ENCODE measurements at regions not wholly inside any gene's neighbourhood (a gene's known extent, or its start where the extent isn't known, plus 50 kb on each side); places are given as distances from the start of the nearest gene placed in this dataset.

DNA sequence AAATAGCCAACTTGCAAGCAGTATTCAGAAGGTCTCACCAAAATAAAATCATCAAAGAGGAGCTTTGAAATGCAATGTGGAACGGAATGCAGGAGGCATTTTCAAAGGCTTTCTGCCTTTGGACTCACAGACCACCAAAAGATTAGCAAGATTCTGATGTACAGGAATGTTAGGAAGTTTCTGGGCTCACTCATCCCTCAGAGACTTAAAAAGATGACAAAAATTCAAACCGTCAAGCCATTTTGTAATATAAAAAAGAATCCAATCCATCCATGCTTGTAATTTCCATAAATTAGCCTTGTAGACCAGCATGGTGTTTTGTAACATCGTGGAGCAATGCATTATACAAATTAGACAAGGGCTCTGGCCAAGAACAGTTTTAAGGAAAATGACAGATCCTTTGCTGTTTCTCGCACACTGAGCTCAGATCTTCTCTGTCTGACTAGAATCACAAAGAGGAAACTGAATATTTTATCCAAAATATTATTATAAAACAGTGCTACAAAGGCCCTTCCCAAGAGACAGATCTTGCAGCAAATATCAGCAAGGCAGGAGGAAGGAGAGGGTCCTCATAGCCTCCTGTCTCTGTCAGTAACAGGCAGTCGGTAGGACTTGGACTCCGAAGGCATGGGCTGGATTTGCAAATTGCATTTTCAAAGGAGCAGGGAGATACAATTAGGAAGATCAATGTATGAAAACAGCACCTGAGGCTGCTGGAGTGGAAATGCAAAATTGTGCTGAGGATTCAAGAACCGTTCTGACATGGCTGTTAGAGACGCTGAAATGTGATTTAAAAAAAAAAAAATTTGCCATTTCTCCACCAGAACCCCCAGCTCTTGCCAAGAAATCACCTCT lies 57.4 kb upstream of the NRP1 start:
- Mint-ChIP-seq H3K27me3 (ENCODE audit: low read depth) (peaks cover 15% of the 10 kb centered on the region), H3K4me1 (ENCODE audit: low read depth) (no peaks in the 10 kb centered on the region), H3K27ac (no peak overlapping the region), H3K4me3 (no peak overlapping the region), H3K9me3 (no peaks in the 10 kb centered on the region), H3K36me3 (ENCODE audit: low read depth) (no peaks in the 10 kb centered on the region)

GRCh38 chr10:33390046-33390445 lies 55.6 kb upstream of the NRP1 start:
- Mint-ChIP-seq H3K4me1 (ENCODE audit: low read depth) (no peaks in the 10 kb centered on the region), H3K27ac (no peak overlapping the region), H3K27me3 (ENCODE audit: low read depth) (peaks cover 18% of the 10 kb centered on the region), H3K9me3 (no peaks in the 10 kb centered on the region), H3K4me3 (no peak overlapping the region), H3K36me3 (ENCODE audit: low read depth) (no peaks in the 10 kb centered on the region)

DNA sequence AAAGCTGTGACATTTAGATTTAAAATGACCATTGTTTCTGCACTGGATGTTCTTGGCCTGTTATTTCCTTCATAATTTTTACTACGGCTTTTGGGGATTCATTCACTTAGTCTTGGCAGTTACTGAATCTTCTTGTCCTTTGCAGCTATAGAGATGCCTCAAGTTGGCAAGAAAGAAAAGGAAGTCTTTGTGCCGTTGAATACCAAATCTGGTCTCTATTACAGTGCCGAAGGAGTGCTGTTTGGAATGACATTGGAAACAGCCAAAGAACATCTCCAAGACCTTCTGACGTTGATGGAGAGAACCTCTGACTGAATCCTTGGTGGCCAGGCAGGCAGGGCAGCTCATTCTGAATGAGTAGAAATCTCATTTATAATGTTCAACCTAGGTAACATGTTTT lies 54.3 kb upstream of the NRP1 start:
- H3K4me3 Mint-ChIP-seq: no peak overlapping the region
- no peaks in the 10 kb centered on the region for H3K4me1 Mint-ChIP-seq (ENCODE audit: low read depth)
- peaks cover 18% of the 10 kb centered on the region for H3K27me3 Mint-ChIP-seq (ENCODE audit: low read depth)
- no peak overlapping the region for H3K27ac Mint-ChIP-seq
- no peaks in the 10 kb centered on the region for H3K9me3 Mint-ChIP-seq
- H3K36me3 Mint-ChIP-seq (ENCODE audit: low read depth): no peaks in the 10 kb centered on the region

- H3K27ac Mint-ChIP-seq: no peak overlapping the region
- H3K9me3 Mint-ChIP-seq: no peaks in the 10 kb centered on the region
- no peaks in the 10 kb centered on the region for H3K36me3 Mint-ChIP-seq (ENCODE audit: low read depth)
- H3K27me3 Mint-ChIP-seq (ENCODE audit: low read depth): peaks cover 18% of the 10 kb centered on the region
- no peak overlapping the region for H3K4me3 Mint-ChIP-seq
- H3K4me1 Mint-ChIP-seq (ENCODE audit: low read depth): no peaks in the 10 kb centered on the region
Measured at GRCh38 chr10:33388382-33388781, 53.9 kb upstream of the NRP1 start.

DNA sequence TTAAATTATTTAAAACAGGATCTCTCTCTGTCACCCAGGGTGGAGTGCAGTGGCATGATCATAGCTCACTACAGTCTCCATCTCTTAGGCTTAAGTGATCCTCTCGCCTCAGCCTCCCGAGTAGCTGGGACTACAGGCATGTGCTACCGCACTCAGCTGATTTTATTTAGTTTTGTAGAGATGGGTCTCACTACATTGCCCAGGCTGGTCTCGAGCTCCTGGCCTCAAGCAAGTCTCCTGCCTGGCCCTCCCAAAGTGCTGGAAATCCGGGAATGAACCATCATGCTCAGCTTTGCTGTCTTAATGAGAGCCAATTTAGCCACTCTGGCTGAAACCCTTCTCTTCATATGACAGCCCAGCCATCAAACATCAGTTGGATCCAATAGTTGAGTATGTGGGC lies 53.3 kb upstream of the NRP1 start:
- H3K9me3 Mint-ChIP-seq: no peaks in the 10 kb centered on the region
- no peaks in the 10 kb centered on the region for H3K4me1 Mint-ChIP-seq (ENCODE audit: low read depth)
- H3K27me3 Mint-ChIP-seq (ENCODE audit: low read depth): peaks cover 18% of the 10 kb centered on the region
- H3K36me3 Mint-ChIP-seq (ENCODE audit: low read depth): no peaks in the 10 kb centered on the region
- H3K4me3 Mint-ChIP-seq: no peak overlapping the region
- no peak overlapping the region for H3K27ac Mint-ChIP-seq

GRCh38 chr10:33386926-33387325 lies 52.5 kb upstream of the NRP1 start:
- H3K9me3 Mint-ChIP-seq: no peaks in the 10 kb centered on the region

GRCh38 chr10:33385686-33386085 lies 51.2 kb upstream of the NRP1 start:
- no peak overlapping the region for H3K27ac Mint-ChIP-seq
- no peaks in the 10 kb centered on the region for H3K4me1 Mint-ChIP-seq (ENCODE audit: low read depth)
- H3K9me3 Mint-ChIP-seq: no peaks in the 10 kb centered on the region
- H3K27me3 Mint-ChIP-seq (ENCODE audit: low read depth): peaks cover 17% of the 10 kb centered on the region
- no peaks in the 10 kb centered on the region for H3K36me3 Mint-ChIP-seq (ENCODE audit: low read depth)
- H3K4me3 Mint-ChIP-seq: no peak overlapping the region

More at GRCh38 chr10:33386926-33387325, 52.5 kb upstream of the NRP1 start:
- Mint-ChIP-seq H3K27ac (no peak overlapping the region), H3K27me3 (ENCODE audit: low read depth) (peaks cover 18% of the 10 kb centered on the region), H3K4me1 (ENCODE audit: low read depth) (no peaks in the 10 kb centered on the region), H3K4me3 (no peak overlapping the region), H3K36me3 (ENCODE audit: low read depth) (no peaks in the 10 kb centered on the region)

- H3K4me1 Mint-ChIP-seq (ENCODE audit: low read depth): no peaks in the 10 kb centered on the region
Measured at GRCh38 chr10:33385015-33385414, 50.5 kb upstream of the NRP1 start.

More at GRCh38 chr10:33385015-33385414, 50.5 kb upstream of the NRP1 start:
- no peak overlapping the region for H3K27ac Mint-ChIP-seq
- H3K36me3 Mint-ChIP-seq (ENCODE audit: low read depth): no peaks in the 10 kb centered on the region
- H3K27me3 Mint-ChIP-seq (ENCODE audit: low read depth): peaks cover 13% of the 10 kb centered on the region
- no peak overlapping the region for H3K4me3 Mint-ChIP-seq
- no peaks in the 10 kb centered on the region for H3K9me3 Mint-ChIP-seq
